Kidney (tissue), 13 donors: ENCODE measurements at regions not wholly inside any gene's neighbourhood (a gene's known extent, or its start where the extent isn't known, plus 50 kb on each side); places are given as distances from the start of the nearest gene placed in this dataset.

Source experiments
- DNase-seq, 5 donors: peaks; one replicate each; pipeline ENCODE4 v3.0.0-alpha.2; 2013 to 2020
- FAIRE-seq: peaks from 2 replicates; lab custom pipeline; 2012; peaks lifted over from hg19 to GRCh38; lab: Jason Lieb, UNC
- H3K27ac ChIP-seq, 2 donors: one replicate each; pipeline ENCODE4 v1.7.0; 2013; ENCODE audit warnings: low read depth in 2 of 2, low read length in 2 of 2, inconsistent platforms in 1 of 2
- H3K27me3 ChIP-seq: one replicate; pipeline ENCODE4 v1.7.1; 2013; ENCODE audit warnings: low read length, inconsistent platforms; ENCODE audit not compliant: control insufficient read depth, insufficient read depth
- H3K36me3 ChIP-seq, 3 donors: one replicate each; pipeline versions ENCODE4 v1.7.0 to v1.7.1; 2013; ENCODE audit warnings: low read length in 3 of 3, control low read depth in 1 of 3, inconsistent platforms in 1 of 3; ENCODE audit not compliant: insufficient read depth in 3 of 3, control insufficient read depth in 2 of 3
- H3K4me1 ChIP-seq, 3 donors: one replicate each; pipeline versions ENCODE4 v1.7.0 to v1.7.1; 2013; ENCODE audit warnings: low read length in 3 of 3, inconsistent platforms in 1 of 3, low read depth in 1 of 3; ENCODE audit not compliant: control insufficient read depth in 2 of 3, insufficient read depth in 2 of 3
- H3K4me3 ChIP-seq, 3 donors: one replicate each; pipeline versions ENCODE4 v1.7.0 to v1.8.1; 2013; ENCODE audit warnings: low read length in 3 of 3, control low read depth in 1 of 3, inconsistent platforms in 1 of 3
- H3K9ac ChIP-seq, 3 donors: one replicate each; pipeline versions ENCODE4 v1.7.0 to v1.7.1; 2013; ENCODE audit warnings: low read length in 3 of 3, control low read depth in 1 of 3, inconsistent platforms in 1 of 3
- H3K9me3 ChIP-seq, 3 donors: one replicate each; pipeline versions ENCODE4 v1.7.0 to v1.7.1; 2013; ENCODE audit warnings: low read length in 3 of 3, control low read depth in 1 of 3, inconsistent platforms in 1 of 3; ENCODE audit not compliant: control insufficient read depth in 2 of 3, insufficient read depth in 1 of 3
- CTCF ChIP-seq: IDR thresholded peaks from 3 replicates; pipeline ENCODE4 v1.5.1; 2012; ENCODE audit warnings: mild to moderate bottlenecking, moderate library complexity, borderline replicate concordance; ENCODE audit not compliant: insufficient read depth; ENCODE audit errors: extremely low read depth
- intact Hi-C: fragments of 100-400 bp; cut with DNase I; formaldehyde crosslinking; loops from one replicate; pipeline ENCODE4 v1.11.1; 2022
- donor health status: control.
- donor health status: control.
- donor health status: control.
- donor health status: control.
- donor health status: control.
- donor health status: DM: yes; HTN: yes; CAD: no.
- donor health status: Normal renal cell carcinoma (clear cell type).

DNA sequence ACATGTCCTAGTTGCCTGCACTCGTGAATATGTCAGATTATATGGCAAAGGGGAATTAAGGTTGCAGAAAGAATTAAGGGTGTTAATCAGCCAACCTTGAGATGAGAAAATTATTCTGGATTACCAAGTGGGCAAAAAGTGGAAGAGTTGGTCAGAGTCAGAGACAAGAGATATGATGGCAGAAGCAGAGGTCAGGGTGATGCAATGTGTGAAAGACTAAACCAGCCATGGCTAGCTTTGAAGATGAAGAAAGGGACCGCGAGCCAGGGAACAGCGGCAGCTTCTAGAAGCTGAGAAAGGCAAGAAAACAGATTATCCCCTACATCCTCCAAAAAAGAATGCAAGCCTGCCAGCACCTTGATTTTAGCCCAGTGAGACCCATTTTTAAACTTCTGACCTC lies 385.6 kb downstream of the HNRNPD start:
- no peaks in the 10 kb centered on the region for H3K36me3 ChIP-seq
- intact Hi-C loops: no loop called here
- H3K9me3 ChIP-seq: no peaks in the 10 kb centered on the region
- DNase-seq: no peak
- TF ChIP-seq CTCF: no peak
- no peaks in the 10 kb centered on the region for H3K27me3 ChIP-seq
- FAIRE-seq: no peak
- H3K4me1 ChIP-seq: no peaks in the 10 kb centered on the region
- no peak overlapping the region for H3K27ac ChIP-seq
- no peak overlapping the region for H3K4me3 ChIP-seq
- no peak overlapping the region for H3K9ac ChIP-seq

GRCh38 chr4:81984746-81985145 lies 389.0 kb downstream of the HNRNPD start:
- Histone ChIP-seq H3K27ac (no peak overlapping the region), H3K9me3 (no peaks in the 10 kb centered on the region), H3K4me3 (no peak overlapping the region), H3K36me3 (no peaks in the 10 kb centered on the region), H3K9ac (no peak overlapping the region), H3K4me1 (no peaks in the 10 kb centered on the region), H3K27me3 (no peaks in the 10 kb centered on the region)
- DNase-seq (no peak), FAIRE-seq (no peak)
- intact Hi-C loops: no loop called here
- no peak for TF ChIP-seq CTCF

DNA sequence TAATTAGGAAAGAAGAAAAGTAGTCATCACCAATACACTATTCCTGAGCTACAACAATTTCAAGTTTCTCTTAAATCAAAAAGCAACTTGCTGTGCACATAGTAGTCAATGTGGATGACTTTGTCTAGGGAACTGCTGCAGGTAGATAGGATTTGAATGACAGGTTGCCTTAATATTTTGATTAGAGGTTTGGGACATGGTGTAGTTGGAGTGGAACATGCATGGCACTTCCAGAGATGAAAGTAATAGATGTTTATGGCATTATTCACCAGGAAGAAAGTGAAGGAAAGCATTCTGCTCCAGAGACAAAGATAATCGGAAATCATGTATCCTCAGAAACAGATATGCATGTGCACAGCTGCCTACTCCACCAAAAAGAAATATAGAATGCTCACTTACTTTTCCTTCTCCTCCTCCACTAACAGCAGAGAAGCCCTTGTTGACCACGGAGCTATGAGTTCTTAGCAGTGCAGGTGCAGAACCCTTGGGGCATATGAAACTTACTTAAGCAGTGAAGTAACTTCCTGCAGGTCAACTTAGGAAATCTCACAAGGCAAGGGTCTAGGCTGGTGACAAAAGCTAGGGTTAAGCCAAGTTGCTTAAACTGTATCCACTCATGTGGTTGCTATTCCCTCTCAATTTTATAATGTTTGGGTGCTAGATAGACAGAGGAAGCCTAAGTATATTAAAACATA lies 390.8 kb downstream of the HNRNPD start:
- TF ChIP-seq CTCF: no peak
- H3K27me3 ChIP-seq: no peaks in the 10 kb centered on the region
- no peak overlapping the region for H3K4me3 ChIP-seq
- H3K4me1 ChIP-seq: no peaks in the 10 kb centered on the region
- no peaks in the 10 kb centered on the region for H3K9me3 ChIP-seq
- H3K27ac ChIP-seq: no peak overlapping the region
- intact Hi-C loops: no loop called here
- DNase-seq: no peak
- FAIRE-seq: no peak
- H3K36me3 ChIP-seq: no peaks in the 10 kb centered on the region
- no peak overlapping the region for H3K9ac ChIP-seq

DNA sequence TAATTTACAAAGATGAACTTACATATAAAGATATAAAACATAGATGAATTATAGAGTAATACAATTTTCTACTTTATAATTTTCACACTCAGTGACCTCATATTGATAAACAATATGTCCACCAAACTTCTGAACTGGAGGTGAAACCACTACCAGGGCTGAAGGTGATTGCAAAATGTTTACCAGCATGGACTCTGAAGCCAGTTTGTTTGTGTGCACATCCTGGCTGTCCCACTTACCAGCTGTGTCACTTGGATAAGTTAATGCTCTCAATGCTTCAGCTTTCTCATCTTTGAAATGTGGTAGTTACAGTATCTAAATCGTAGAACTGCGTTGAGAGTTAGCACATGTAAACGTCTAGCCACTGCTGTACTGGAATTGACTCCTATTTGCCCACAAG lies 392.6 kb downstream of the HNRNPD start:
- H3K27me3 ChIP-seq: no peaks in the 10 kb centered on the region
- H3K27ac ChIP-seq: no peak overlapping the region
- no peak overlapping the region for H3K9ac ChIP-seq
- intact Hi-C loops: no loop called here
- no peaks in the 10 kb centered on the region for H3K36me3 ChIP-seq
- TF ChIP-seq CTCF: no peak
- FAIRE-seq (no peak), DNase-seq (no peak)
- H3K4me1 ChIP-seq: no peaks in the 10 kb centered on the region
- no peak overlapping the region for H3K4me3 ChIP-seq
- H3K9me3 ChIP-seq: no peaks in the 10 kb centered on the region
